SK-N-SH treated with all-trans-retinoic acid at 6 μM for 48 hours (cell line): ENCODE measurements at regions not wholly inside any gene's neighbourhood (a gene's known extent, or its start where the extent isn't known, plus 50 kb on each side); places are given as distances from the start of the nearest gene placed in this dataset.

Experiments used
- ATAC-seq: fragments of 200-7000 bp; cut with Tn5 transposase; 3 replicates; pipeline ENCODE4 v1.9.1; 2020; ENCODE audit warnings: mild to moderate bottlenecking, moderate library complexity
- ARNTL ChIP-seq: fragments of 450-650 bp; formaldehyde crosslinking; IDR thresholded peaks from 2 replicates; pipeline ENCODE4 v1.5.0; 2020; ENCODE audit warnings: low read depth, mild to moderate bottlenecking, moderate library complexity, borderline replicate concordance
- BACH2 ChIP-seq: fragments of 250-450 bp; sonication (Bioruptor Pico); IDR thresholded peaks from 2 replicates; pipeline ENCODE4 v1.9.0; 2021; ENCODE audit warnings: mild to moderate bottlenecking, borderline replicate concordance
- CREB5 ChIP-seq: fragments of 250-450 bp; sonication (Bioruptor Pico); IDR thresholded peaks from 2 replicates; pipeline ENCODE4 v1.5.1; 2020; ENCODE audit warnings: low read depth, mild to moderate bottlenecking, moderate library complexity
- CSDC2 ChIP-seq: fragments of 250-450 bp; sonication (Bioruptor Pico); IDR thresholded peaks from 2 replicates; pipeline ENCODE4 v1.5.0; 2020; ENCODE audit warnings: mild to moderate bottlenecking, moderate library complexity
- CSRNP3 ChIP-seq: fragments of 250-450 bp; sonication (Bioruptor Pico); IDR thresholded peaks from 2 replicates; pipeline ENCODE4 v1.5.1; 2021; ENCODE audit warnings: mild to moderate bottlenecking, moderate library complexity
- ESRRG ChIP-seq: fragments of 250-450 bp; sonication (Bioruptor Pico); IDR thresholded peaks from 2 replicates; pipeline ENCODE4 v1.6.1; 2021; ENCODE audit warnings: mild to moderate bottlenecking
- ISL1 ChIP-seq: fragments of 250-450 bp; sonication (Bioruptor Pico); IDR thresholded peaks from 2 replicates; pipeline ENCODE4 v2.1.2; 2022; ENCODE audit warnings: mild to moderate bottlenecking, moderate library complexity
- OSR1 ChIP-seq: fragments of 250-450 bp; sonication (Bioruptor Pico); IDR thresholded peaks from 2 replicates; pipeline ENCODE4 v1.8.0; 2022; ENCODE audit warnings: moderate library complexity, mild to moderate bottlenecking, inconsistent platforms
- PATZ1 ChIP-seq: fragments of 250-450 bp; sonication (Bioruptor Pico); IDR thresholded peaks from 2 replicates; pipeline ENCODE4 v1.8.0; 2020; ENCODE audit warnings: mild to moderate bottlenecking, moderate library complexity, borderline replicate concordance
- POU6F1 ChIP-seq: fragments of 250-450 bp; sonication (Bioruptor Pico); IDR thresholded peaks from 2 replicates; pipeline ENCODE4 v1.8.0; 2021; ENCODE audit warnings: low read depth, mild to moderate bottlenecking, moderate library complexity, borderline replicate concordance
- PPARA ChIP-seq: fragments of 250-450 bp; sonication (Bioruptor Pico); IDR thresholded peaks from 2 replicates; pipeline ENCODE4 v1.5.0; 2020; ENCODE audit warnings: mild to moderate bottlenecking, borderline replicate concordance
- RARB ChIP-seq: fragments of 250-450 bp; sonication (Bioruptor Pico); IDR thresholded peaks from 2 replicates; pipeline ENCODE4 v1.8.0; 2021; ENCODE audit warnings: mild to moderate bottlenecking, moderate library complexity
- SNAI2 ChIP-seq: fragments of 250-450 bp; sonication (Bioruptor Pico); IDR thresholded peaks from 2 replicates; pipeline ENCODE4 v1.5.0; 2020; ENCODE audit warnings: mild to moderate bottlenecking, moderate library complexity
- TCF4 ChIP-seq: fragments of 250-450 bp; sonication (Bioruptor Pico); IDR thresholded peaks from 2 replicates; pipeline ENCODE4 v1.8.0; 2021; ENCODE audit warnings: mild to moderate bottlenecking, moderate library complexity, borderline replicate concordance
- ZC3H10 ChIP-seq: fragments of 250-450 bp; sonication (Bioruptor Pico); IDR thresholded peaks from 2 replicates; pipeline ENCODE4 v1.5.1; 2021; ENCODE audit warnings: mild to moderate bottlenecking, moderate library complexity
- ZFP3 ChIP-seq: fragments of 250-450 bp; sonication (Bioruptor Pico); IDR thresholded peaks from 2 replicates; pipeline ENCODE4 v1.5.0; 2020; ENCODE audit warnings: mild to moderate bottlenecking, moderate library complexity
- ZFP30 ChIP-seq: fragments of 450-650 bp; formaldehyde crosslinking; IDR thresholded peaks from 2 replicates; pipeline ENCODE4 v1.5.0; 2022; ENCODE audit warnings: mild to moderate bottlenecking, moderate library complexity
- ZNF565 ChIP-seq: fragments of 450-650 bp; formaldehyde crosslinking; conservative IDR thresholded peaks from 2 replicates; pipeline ENCODE4 v1.5.0; 2020; ENCODE audit warnings: low read depth, mild to moderate bottlenecking, moderate library complexity
- ZNF70 ChIP-seq: fragments of 450-650 bp; formaldehyde crosslinking; IDR thresholded peaks from 2 replicates; pipeline ENCODE4 v1.5.0; 2020; ENCODE audit warnings: mild to moderate bottlenecking, moderate library complexity
- ZNF8 ChIP-seq: fragments of 450-650 bp; formaldehyde crosslinking; IDR thresholded peaks from 2 replicates; pipeline ENCODE4 v1.5.0; 2020; ENCODE audit warnings: mild to moderate bottlenecking, moderate library complexity

- no peak for ATAC-seq
- TF ChIP-seq ARNTL (CRISPR knock-in tag) = no peak
- no peak for TF ChIP-seq ZNF70 (CRISPR knock-in tag)
- no peak for TF ChIP-seq CSRNP3 (CRISPR knock-in tag)
- TF ChIP-seq TCF4 (CRISPR knock-in tag) = no peak
- TF ChIP-seq PATZ1 = no peak
- no peak for TF ChIP-seq ZNF8
- TF ChIP-seq ZC3H10 (CRISPR knock-in tag) = no peak
Measured at GRCh38 chr6:120587381-120587780, 746.9 kb downstream of the TBC1D32 start.

- ATAC-seq = no peak
- TF ChIP-seq ISL1 (CRISPR knock-in tag) = no peak
- no peak for TF ChIP-seq SNAI2 (CRISPR knock-in tag)
- no peak for TF ChIP-seq ZNF8
- no peak for TF ChIP-seq CSDC2 (CRISPR knock-in tag)
- TF ChIP-seq ZFP30 (CRISPR knock-in tag) = no peak
- no peak for TF ChIP-seq BACH2 (CRISPR knock-in tag)
- no peak for TF ChIP-seq ZNF565 (CRISPR knock-in tag)
- TF ChIP-seq POU6F1 = no peak
- TF ChIP-seq ZNF70 (CRISPR knock-in tag) = no peak
- TF ChIP-seq CREB5 (CRISPR knock-in tag) = no peak
- no peak for TF ChIP-seq PPARA (CRISPR knock-in tag)
- TF ChIP-seq ZFP3 (CRISPR knock-in tag) = no peak
- TF ChIP-seq ZC3H10 (CRISPR knock-in tag) = no peak
- TF ChIP-seq ESRRG (CRISPR knock-in tag) = no peak
- TF ChIP-seq PATZ1 = no peak
Measured at GRCh38 chr6:120584111-120584760, 750.0 kb downstream of the TBC1D32 start.

GRCh38 chr6:120576061-120576460 lies 758.2 kb downstream of the TBC1D32 start:
- no peak for ATAC-seq
- TF ChIP-seq BACH2 (CRISPR knock-in tag) (no peak), ZNF565 (CRISPR knock-in tag) (no peak), CREB5 (CRISPR knock-in tag) (no peak)

DNA sequence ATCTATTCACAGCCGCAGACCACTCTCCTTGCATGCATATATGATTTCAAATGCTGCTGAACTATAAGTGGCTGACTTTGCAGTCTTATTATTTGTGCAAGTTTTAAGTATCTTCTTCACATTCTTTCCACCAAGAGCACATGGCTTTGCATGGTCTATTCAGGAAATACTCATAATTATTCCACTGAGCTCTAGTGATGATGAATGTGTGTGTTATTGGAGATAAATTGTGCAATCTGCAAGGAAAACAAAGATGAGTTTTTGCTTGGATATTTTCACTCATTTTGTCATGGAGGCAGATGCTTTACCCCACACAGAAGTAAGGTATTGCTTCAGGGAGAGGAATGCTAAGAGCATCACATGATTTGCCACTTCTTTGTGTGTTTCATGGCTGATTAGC lies 764.6 kb downstream of the TBC1D32 start:
- no peak for ATAC-seq
- TF ChIP-seq CSRNP3 (CRISPR knock-in tag) (no peak), ZFP30 (CRISPR knock-in tag) (no peak), OSR1 (no peak), ESRRG (CRISPR knock-in tag) (no peak), ZNF70 (CRISPR knock-in tag) (no peak), ZNF565 (CRISPR knock-in tag) (no peak), TCF4 (CRISPR knock-in tag) (no peak), CSDC2 (CRISPR knock-in tag) (no peak), RARB (CRISPR knock-in tag) (no peak), ZC3H10 (CRISPR knock-in tag) (no peak), PPARA (CRISPR knock-in tag) (no peak), ZFP3 (CRISPR knock-in tag) (no peak), SNAI2 (CRISPR knock-in tag) (no peak), ARNTL (CRISPR knock-in tag) (no peak), POU6F1 (no peak)
